Spleen (tissue), 11 donors: ENCODE measurements at regions not wholly inside any gene's neighbourhood (a gene's known extent, or its start where the extent isn't known, plus 50 kb on each side); places are given as distances from the start of the nearest gene placed in this dataset.

Experiments
- DNase-seq: peaks from one replicate; pipeline ENCODE4 v3.0.0-alpha.2; 2020
- H3K27ac ChIP-seq, 8 donors: fragments of 200-600 bp; sonication (generic) in 7 of 8; 1 replicate in 4 of 8; 2 replicates in 4 of 8; pipeline versions ENCODE4 v1.5.0 to v1.8.0; 2016 to 2021; ENCODE audit warnings: inconsistent platforms in 4 of 8, mild to moderate bottlenecking in 4 of 8, moderate library complexity in 1 of 8
- H3K27me3 ChIP-seq, 7 donors: fragments of 200-600 bp; sonication (generic) in 6 of 7; replicated peaks in 1 of 7; 1 replicate in 4 of 7; 2 replicates in 3 of 7; pipeline versions ENCODE4 v1.5.0 to v1.8.0; 2016 to 2021; ENCODE audit warnings: inconsistent platforms in 3 of 7, mild to moderate bottlenecking in 1 of 7
- H3K36me3 ChIP-seq, 6 donors: fragments of 200-600 bp; sonication (generic) in 5 of 6; 1 replicate in 4 of 6; 2 replicates in 2 of 6; pipeline versions ENCODE4 v1.5.0 to v1.8.0; 2016 to 2021; ENCODE audit warnings: inconsistent platforms in 2 of 6
- H3K4me1 ChIP-seq, 6 donors: fragments of 200-600 bp; sonication (generic) in 5 of 6; 1 replicate in 3 of 6; 2 replicates in 3 of 6; pipeline versions ENCODE4 v1.5.0 to v1.8.0; 2016 to 2021; ENCODE audit warnings: inconsistent platforms in 3 of 6
- H3K4me3 ChIP-seq, 8 donors: fragments of 200-600 bp; sonication (generic) in 7 of 8; 1 replicate in 4 of 8; 2 replicates in 4 of 8; pipeline versions ENCODE4 v1.5.0 to v1.8.0; 2016 to 2021; ENCODE audit warnings: inconsistent platforms in 4 of 8, mild to moderate bottlenecking in 4 of 8, moderate library complexity in 2 of 8
- H3K9me3 ChIP-seq, 8 donors: fragments of 200-600 bp; sonication (generic) in 7 of 8; 1 replicate in 4 of 8; 2 replicates in 4 of 8; pipeline versions ENCODE4 v1.5.0 to v1.8.0; 2016 to 2021; ENCODE audit warnings: inconsistent platforms in 4 of 8
- CTCF ChIP-seq, 11 experiments: fragments of 200-600 bp in 7 of 11; fragments of 450-650 bp in 4 of 11; sonication (generic) in 4 of 11; IDR thresholded peaks in 8 of 11; conservative IDR thresholded peaks in 3 of 11; 1 replicate in 7 of 11; 2 replicates in 4 of 11; pipeline versions ENCODE4 v1.4.0 to v1.8.0; 2016 to 2021; ENCODE audit warnings: antibody characterized with exemption in 11 of 11, inconsistent platforms in 4 of 11, mild to moderate bottlenecking in 1 of 11
- POLR2A ChIP-seq, 3 donors: fragments of 450-650 bp; IDR thresholded peaks; one replicate each; pipeline ENCODE4 v1.5.1; 2017; ENCODE audit warnings: antibody characterized with exemption in 3 of 3, mild to moderate bottlenecking in 1 of 3
- POLR2AphosphoS5 ChIP-seq, 3 donors: sonication (generic); formaldehyde crosslinking; IDR thresholded peaks; one replicate each; pipeline ENCODE4 v1.5.1; 2017; ENCODE audit warnings: antibody characterized with exemption in 3 of 3
- WGBS, 5 donors: extraction: QIAGEN DNeasy Blood & Tissue Kit in 3 of 5; methylation state at CpG; one replicate each; pipeline versions ENCODE4 v1.1.5 to v1.1.7; 2013 to 2018; 5-methylcytosine and 5-hydroxymethylcytosine counted together
- intact Hi-C: fragments of 100-400 bp; cut with DNase I; formaldehyde crosslinking; loops from one replicate; pipeline ENCODE4 v1.15.0; 2023; ENCODE audit warnings: low total_unique reads
- donor health status: healthy with polysubstance abuse.
- donor health status: DM: no; HTN: no; CAD: no; lungs with moderate emphysema.
- donor health status: DM: no; HTN: no; CAD: no.
- donor health status: Bipolar disorder and iron deficiency.
- donor health status: healthy.
- donor health status: DM: no; HTN: no; CAD: no.
- donor health status: DM: yes; HTN: yes; CAD: no.

- TF ChIP-seq POLR2A (IDR thresholded peaks at IDR 0.05) (no peak), POLR2AphosphoS5 (IDR thresholded peaks at IDR 0.05) (no peak), CTCF (IDR thresholded peaks at IDR 0.05 in 8 of 11, conservative IDR thresholded peaks at IDR 0.05 in 3 of 11) (no peak)
- DNase-seq, result no peak
- Histone ChIP-seq H3K9me3 (no peaks in the 10 kb centered on the region), H3K27me3 (no peaks in the 10 kb centered on the region), H3K27ac (peak overlapping the region in 4 of 8 donors; percentile 22 to 82 (median 46)), H3K4me1 (peaks cover 14 to 89% (median 51%) of the 10 kb centered on the region in 6 donors), H3K4me3 (no peak overlapping the region), H3K36me3 (no peaks in the 10 kb centered on the region)
- WGBS, 5 donors, result 32 to 60% (median 45%) methylated on average over 8 of the region's 8 CpGs
- intact Hi-C loops, result loop anchor here (10.0 kb wide), 1 partner anchor 56 kb away; no protein-coding TSS in a partner anchor
Measured at GRCh38 chr2:42931146-42931817, 138.9 kb upstream of the HAAO start.

- 18 to 25% (median 22%) methylated on average over 5 of the region's 5 CpGs for WGBS, 5 donors
- intact Hi-C loops, result loop anchor here (10.0 kb wide), 1 partner anchor 55 kb away; no protein-coding TSS in a partner anchor
- Histone ChIP-seq H3K36me3 (no peaks in the 10 kb centered on the region), H3K27ac (peak overlapping the region in 7 of 8 donors; percentile 69 to 90 (median 82)), H3K4me3 (no peak overlapping the region), H3K4me1 (peaks cover 18 to 89% (median 56%) of the 10 kb centered on the region in 6 donors), H3K27me3 (no peaks in the 10 kb centered on the region), H3K9me3 (no peaks in the 10 kb centered on the region)
- no peak for DNase-seq
- TF ChIP-seq POLR2A (IDR thresholded peaks at IDR 0.05), result no peak
- peak in 1 of 3 donors; percentile 41 for TF ChIP-seq POLR2AphosphoS5 (IDR thresholded peaks at IDR 0.05)
Measured at GRCh38 chr2:42930025-42930581, 137.7 kb upstream of the HAAO start.

GRCh38 chr2:42929546-42930024 lies 137.2 kb upstream of the HAAO start:
- H3K27ac ChIP-seq, result peak overlapping the region; percentile 19 to 90 (median 82)
- TF ChIP-seq POLR2A (IDR thresholded peaks at IDR 0.05) (no peak), POLR2AphosphoS5 (IDR thresholded peaks at IDR 0.05) (no peak), CTCF (IDR thresholded peaks at IDR 0.05 in 8 of 11, conservative IDR thresholded peaks at IDR 0.05 in 3 of 11) (no peak)
- no peaks in the 10 kb centered on the region for H3K9me3 ChIP-seq
- intact Hi-C loops, result loop anchor here (10.0 kb wide), 1 partner anchor 55 kb away; no protein-coding TSS in a partner anchor
- H3K27me3 ChIP-seq, result no peaks in the 10 kb centered on the region
- 80 to 87% (median 81%) methylated on average over 4 of the region's 4 CpGs for WGBS, 5 donors
- H3K4me1 ChIP-seq, result peaks cover 18 to 89% (median 59%) of the 10 kb centered on the region in 6 donors
- no peaks in the 10 kb centered on the region for H3K36me3 ChIP-seq
- no peak overlapping the region for H3K4me3 ChIP-seq
- DNase-seq, result no peak

- 62 to 82% (median 73%) methylated on average over 13 of the region's 13 CpGs for WGBS, 5 donors
- DNase-seq, result no peak
- Histone ChIP-seq H3K9me3 (no peaks in the 10 kb centered on the region), H3K27ac (peak overlapping the region; percentile 19 to 90 (median 82)), H3K27me3 (no peaks in the 10 kb centered on the region), H3K36me3 (no peaks in the 10 kb centered on the region), H3K4me3 (no peak overlapping the region), H3K4me1 (peaks cover 18 to 91% (median 61%) of the 10 kb centered on the region in 6 donors)
- intact Hi-C loops, result no loop called here
- TF ChIP-seq POLR2A (IDR thresholded peaks at IDR 0.05) (no peak), CTCF (IDR thresholded peaks at IDR 0.05 in 8 of 11, conservative IDR thresholded peaks at IDR 0.05 in 3 of 11) (peak in 1 of 11 experiments; percentile 30)
Measured at GRCh38 chr2:42928692-42929545, 136.5 kb upstream of the HAAO start.
